OCI-LY3 (cell line): ENCODE measurements at regions not wholly inside any gene's neighbourhood (a gene's known extent, or its start where the extent isn't known, plus 50 kb on each side); places are given as distances from the start of the nearest gene placed in this dataset.

ENCODE experiments used
- H2AFZ ChIP-seq: fragments of 200-600, 300-600 bp; shearing (Covaris generic); 2 replicates; pipeline ENCODE4 v1.6.0; 2014; ENCODE audit warnings: antibody characterized with exemption, low read depth, low read length
- H3K27ac ChIP-seq: fragments of 200-600, 300-600 bp; sonication (generic); 2 replicates; pipeline ENCODE4 v1.5.1; 2014; ENCODE audit warnings: mild to moderate bottlenecking, low read length, moderate library complexity, mixed read lengths
- H3K27me3 ChIP-seq: fragments of 200-600, 300-600 bp; sonication (generic); 2 replicates; pipeline ENCODE4 v1.6.1; 2014; ENCODE audit warnings: low read depth, low read length, mixed read lengths
- H3K36me3 ChIP-seq: fragments of 200-600, 300-600 bp; sonication (generic); replicated peaks from 2 replicates; pipeline ENCODE3; 2014; ENCODE audit warnings: low read depth, low read length, mixed read lengths
- H3K4me1 ChIP-seq: fragments of 300-600, 200-600 bp; sonication (generic); 2 replicates; pipeline ENCODE4 v1.6.1; 2014; ENCODE audit warnings: low read length, mixed read lengths
- H3K4me2 ChIP-seq: fragments of 200-600, 300-600 bp; sonication (generic); 2 replicates; pipeline ENCODE4 v1.6.1; 2014; ENCODE audit warnings: low read length, mixed read lengths
- H3K4me3 ChIP-seq: fragments of 300-600, 200-600 bp; sonication (generic); 2 replicates; pipeline ENCODE4 v1.5.1; 2014; ENCODE audit warnings: antibody characterized with exemption, mild to moderate bottlenecking, low read length, moderate library complexity
- H3K79me2 ChIP-seq: fragments of 300-600, 200-600 bp; shearing (Covaris generic); 2 replicates; pipeline ENCODE4 v1.6.1; 2014; ENCODE audit warnings: mild to moderate bottlenecking, low read length, mixed read lengths
- H3K9ac ChIP-seq: fragments of 300-600, 200-600 bp; shearing (Covaris generic); 2 replicates; pipeline ENCODE4 v1.6.0; 2014; ENCODE audit warnings: mild to moderate bottlenecking, low read length, moderate library complexity
- H3K9me3 ChIP-seq: fragments of 200-600, 300-600 bp; shearing (Covaris generic); 2 replicates; pipeline ENCODE4 v1.6.1; 2014; ENCODE audit warnings: low read length, mixed read lengths; ENCODE audit not compliant: insufficient read depth
- H4K20me1 ChIP-seq: fragments of 200-600, 300-600 bp; sonication (generic); 2 replicates; pipeline ENCODE4 v1.6.1; 2016; ENCODE audit warnings: low read length, mixed read lengths; ENCODE audit not compliant: insufficient read depth
- EZH2phosphoT487 ChIP-seq: fragments of 200-600 bp; shearing (Covaris generic); IDR thresholded peaks from 2 replicates; pipeline ENCODE4 v1.6.1; 2018; ENCODE audit warnings: antibody characterized with exemption, mixed run types, low read depth
- TF ChIP-seq, protein P1 (sequence below): fragments of 200-600, 300-600 bp; sonication (generic); IDR thresholded peaks from 2 replicates; pipeline ENCODE4 v1.5.1; 2014; ENCODE audit warnings: antibody characterized with exemption, low read length, low read depth

- H2AFZ ChIP-seq: no peak overlapping the region
- no peak for TF ChIP-seq EZH2phosphoT487
- TF ChIP-seq, protein P1, sequence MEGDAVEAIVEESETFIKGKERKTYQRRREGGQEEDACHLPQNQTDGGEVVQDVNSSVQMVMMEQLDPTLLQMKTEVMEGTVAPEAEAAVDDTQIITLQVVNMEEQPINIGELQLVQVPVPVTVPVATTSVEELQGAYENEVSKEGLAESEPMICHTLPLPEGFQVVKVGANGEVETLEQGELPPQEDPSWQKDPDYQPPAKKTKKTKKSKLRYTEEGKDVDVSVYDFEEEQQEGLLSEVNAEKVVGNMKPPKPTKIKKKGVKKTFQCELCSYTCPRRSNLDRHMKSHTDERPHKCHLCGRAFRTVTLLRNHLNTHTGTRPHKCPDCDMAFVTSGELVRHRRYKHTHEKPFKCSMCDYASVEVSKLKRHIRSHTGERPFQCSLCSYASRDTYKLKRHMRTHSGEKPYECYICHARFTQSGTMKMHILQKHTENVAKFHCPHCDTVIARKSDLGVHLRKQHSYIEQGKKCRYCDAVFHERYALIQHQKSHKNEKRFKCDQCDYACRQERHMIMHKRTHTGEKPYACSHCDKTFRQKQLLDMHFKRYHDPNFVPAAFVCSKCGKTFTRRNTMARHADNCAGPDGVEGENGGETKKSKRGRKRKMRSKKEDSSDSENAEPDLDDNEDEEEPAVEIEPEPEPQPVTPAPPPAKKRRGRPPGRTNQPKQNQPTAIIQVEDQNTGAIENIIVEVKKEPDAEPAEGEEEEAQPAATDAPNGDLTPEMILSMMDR: no peak
- H3K9me3 ChIP-seq: no peaks in the 10 kb centered on the region
- no peak overlapping the region for H3K4me2 ChIP-seq
- no peaks in the 10 kb centered on the region for H3K36me3 ChIP-seq
- no peaks in the 10 kb centered on the region for H4K20me1 ChIP-seq
- H3K4me1 ChIP-seq: peaks cover 29% of the 10 kb centered on the region
- no peaks in the 10 kb centered on the region for H3K27me3 ChIP-seq
- no peak overlapping the region for H3K27ac ChIP-seq
- no peak overlapping the region for H3K4me3 ChIP-seq
- no peaks in the 10 kb centered on the region for H3K79me2 ChIP-seq
- H3K9ac ChIP-seq: no peak overlapping the region
Measured at GRCh38 chr2:52072949-52073348, 1041.0 kb upstream of the NRXN1 start.

GRCh38 chr2:52070665-52071064 lies 1038.7 kb upstream of the NRXN1 start:
- Histone ChIP-seq H3K4me1 (peaks cover 16% of the 10 kb centered on the region), H4K20me1 (no peaks in the 10 kb centered on the region), H3K36me3 (no peaks in the 10 kb centered on the region), H2AFZ (no peak overlapping the region), H3K27ac (no peak overlapping the region), H3K9ac (no peak overlapping the region), H3K79me2 (no peaks in the 10 kb centered on the region), H3K4me2 (no peak overlapping the region), H3K27me3 (no peaks in the 10 kb centered on the region), H3K4me3 (no peak overlapping the region), H3K9me3 (no peaks in the 10 kb centered on the region)
- TF ChIP-seq, protein P1: no peak
- TF ChIP-seq EZH2phosphoT487: no peak

GRCh38 chr2:52064234-52064633 lies 1032.3 kb upstream of the NRXN1 start:
- no peak overlapping the region for H3K4me3 ChIP-seq
- H3K4me1 ChIP-seq: 0 out of 2 replicates have a peak, but pooled peaks cover 4% of the 10 kb centered on the region

GRCh38 chr2:52054824-52055223 lies 1022.9 kb upstream of the NRXN1 start:
- TF ChIP-seq EZH2phosphoT487: no peak
- TF ChIP-seq, protein P1: no peak
- Histone ChIP-seq H3K79me2 (no peaks in the 10 kb centered on the region), H3K4me2 (no peak overlapping the region), H3K9me3 (no peaks in the 10 kb centered on the region), H3K4me1 (no peaks in the 10 kb centered on the region), H3K9ac (no peak overlapping the region), H3K27me3 (no peaks in the 10 kb centered on the region), H3K27ac (no peak overlapping the region), H2AFZ (no peak overlapping the region), H4K20me1 (no peaks in the 10 kb centered on the region), H3K4me3 (no peak overlapping the region), H3K36me3 (no peaks in the 10 kb centered on the region)

More at GRCh38 chr2:52064234-52064633, 1032.3 kb upstream of the NRXN1 start:
- Histone ChIP-seq H3K9me3 (no peaks in the 10 kb centered on the region), H3K27me3 (no peaks in the 10 kb centered on the region), H2AFZ (no peak overlapping the region), H3K9ac (no peak overlapping the region), H3K36me3 (no peaks in the 10 kb centered on the region), H4K20me1 (no peaks in the 10 kb centered on the region), H3K27ac (no peak overlapping the region), H3K79me2 (no peaks in the 10 kb centered on the region), H3K4me2 (no peak overlapping the region)
- TF ChIP-seq, protein P1: no peak
- TF ChIP-seq EZH2phosphoT487: no peak
